GM12878 (cell line): ENCODE measurements at regions not wholly inside any gene's neighbourhood (a gene's known extent, or its start where the extent isn't known, plus 50 kb on each side); places are given as distances from the start of the nearest gene placed in this dataset.
"Not testable (repeated sequence)": the region's sequence is repeated elsewhere in the genome, so short reads cannot be mapped to it uniquely, and the experiment has no call there.

Experiments used
- ATAC-seq: fragments of 200-7000 bp; cut with Tn5 transposase; 3 replicates; pipeline ENCODE4 v1.9.1; 2020; ENCODE audit warnings: mild to moderate bottlenecking, moderate library complexity
- BruUV-seq: library from RNA; stranded (reverse); fragments of 400-500 nt; replicated peaks from 2 replicates; lab custom pipeline; 2021; lab: Mats Ljungman, UMichigan
- CTCF ChIA-PET: fragments of 300-600 bp; sonication (Branson Sonifier 250); formaldehyde crosslinking; extraction: SDS; loops from one replicate; lab custom pipeline; 2021; ENCODE audit warnings: inconsistent platforms; lab: Yijun Ruan, JAX
- POLR2A ChIA-PET: fragments of 350-600 bp; formaldehyde crosslinking; extraction: SDS; loops from one replicate; lab custom pipeline; 2021; ENCODE audit warnings: inconsistent platforms; lab: Charles Lee
- RAD21 ChIA-PET: fragments of 300-600 bp; sonication (Branson Sonifier 250); formaldehyde crosslinking; loops from one replicate; lab custom pipeline; 2023; ENCODE audit warnings: antibody characterized with exemption; ENCODE audit not compliant: unreplicated experiment; lab: Charles Lee
- SMC1A ChIA-PET: fragments of 300-600 bp; sonication (Branson Sonifier 250); formaldehyde crosslinking; loops from one replicate; lab custom pipeline; 2023; ENCODE audit not compliant: unreplicated experiment, uncharacterized antibody; lab: Charles Lee
- DNase-seq: peaks from one replicate; pipeline ENCODE4 v3.0.0-alpha.2; 2011; ENCODE audit warnings: low read depth, low spot score
- FAIRE-seq: peaks from 3 replicates; lab custom pipeline; 2011; peaks lifted over from hg19 to GRCh38; lab: Jason Lieb, UNC
- H2AFZ ChIP-seq: 2 replicates; pipeline ENCODE4 v1.6.0; 2011; ENCODE audit warnings: low read depth, low read length, control low read depth; ENCODE audit not compliant: control insufficient read depth
- H3K27ac ChIP-seq: 2 replicates; pipeline ENCODE4 v1.5.1; 2011; ENCODE audit warnings: control low read depth; ENCODE audit not compliant: control insufficient read depth, insufficient read depth
- H3K27me3 ChIP-seq, 2 experiments: replicated peaks in 1 of 2; 2 replicates each; pipeline versions ENCODE4 v1.6.0 to v1.6.1; 2011; ENCODE audit warnings: low read length in 1 of 2; ENCODE audit not compliant: control insufficient read depth in 2 of 2, insufficient read depth in 2 of 2
- H3K36me3 ChIP-seq, 2 experiments: 2 replicates each; pipeline ENCODE4 v1.5.1; 2011; ENCODE audit warnings: low read length in 1 of 2; ENCODE audit not compliant: control insufficient read depth in 2 of 2, insufficient read depth in 2 of 2
- H3K4me1 ChIP-seq: 2 replicates; pipeline ENCODE4 v1.6.1; 2011; ENCODE audit warnings: mild to moderate bottlenecking, low read length, moderate library complexity, mixed read lengths; ENCODE audit not compliant: control insufficient read depth, insufficient read depth
- H3K4me2 ChIP-seq: 2 replicates; pipeline ENCODE4 v1.6.0; 2011; ENCODE audit warnings: control low read depth; ENCODE audit not compliant: control insufficient read depth, insufficient read depth
- H3K4me3 ChIP-seq: fragments of 200-600 bp; sonication (generic); 2 replicates; pipeline ENCODE4 v1.5.1; 2016
- H3K79me2 ChIP-seq: 2 replicates; pipeline ENCODE4 v1.6.0; 2011; ENCODE audit warnings: low read length; ENCODE audit not compliant: control insufficient read depth, insufficient read depth
- H3K9ac ChIP-seq: 2 replicates; pipeline ENCODE4 v1.8.0; 2011; ENCODE audit warnings: low read length, control low read depth, mixed read lengths; ENCODE audit not compliant: control insufficient read depth, insufficient read depth
- H3K9me3 ChIP-seq: replicated peaks from 3 replicates; pipeline ENCODE4 v1.5.1; 2011; ENCODE audit warnings: mild to moderate bottlenecking, low read length; ENCODE audit not compliant: control insufficient read depth, insufficient read depth
- H4K20me1 ChIP-seq: 2 replicates; pipeline ENCODE4 v1.6.0; 2011; ENCODE audit not compliant: control insufficient read depth, insufficient read depth
- ESRRA ChIP-seq: IDR thresholded peaks from 2 replicates; pipeline ENCODE4 v1.6.1; 2012; ENCODE audit warnings: mild to moderate bottlenecking, low read length, improper control_type of control experiment
- HDAC6 ChIP-seq: fragments of 200-600 bp; sonication (generic); IDR thresholded peaks from one replicate; pipeline ENCODE4 v1.8.0; 2017; ENCODE audit warnings: antibody characterized with exemption; ENCODE audit not compliant: unreplicated experiment
- NFYB ChIP-seq: IDR thresholded peaks from 2 replicates; pipeline ENCODE4 v1.6.1; 2011; ENCODE audit warnings: low read depth, mild to moderate bottlenecking, low read length, improper control_type of control experiment, moderate library complexity; ENCODE audit not compliant: insufficient read depth
- POLR2AphosphoS2 ChIP-seq: IDR thresholded peaks from 2 replicates; pipeline ENCODE4 v1.6.1; 2011; ENCODE audit warnings: low read depth, mild to moderate bottlenecking, low read length, improper control_type of control experiment, moderate library complexity
- WGBS: methylation state at CpG from one replicate; pipeline ENCODE4 v1.1.6; 2016; ENCODE audit warnings: low lambda C conversion rate; ENCODE audit not compliant: insufficient replicate concordance, insufficient coverage; ENCODE audit errors: missing lambda C conversion rate; 5-methylcytosine and 5-hydroxymethylcytosine counted together
- in situ Hi-C: fragments of 300-500 bp; cut with MboI; formaldehyde crosslinking; loops from 9 replicates; pipeline ENCODE4 v1.14.3; 2018; ENCODE audit warnings: mixed read lengths
- intact Hi-C: fragments of 100-400 bp; cut with micrococcal nuclease; formaldehyde crosslinking; loops from one replicate; pipeline ENCODE4 v1.14.2; 2022; ENCODE audit not compliant: unreplicated experiment
- TF ChIP-seq, protein P1 (sequence below): IDR thresholded peaks from 2 replicates; pipeline ENCODE4 v1.6.1; 2011; ENCODE audit warnings: borderline replicate concordance, low read depth, mild to moderate bottlenecking, moderate library complexity, low read length; ENCODE audit not compliant: insufficient read depth, poor library complexity, severe bottlenecking
- TF ChIP-seq, protein P2 (sequence below), 3 experiments: IDR thresholded peaks in 2 of 3; conservative IDR thresholded peaks in 1 of 3; 2 replicates each; pipeline ENCODE4 v1.5.1; 2011; ENCODE audit warnings: low read depth in 3 of 3, low read length in 3 of 3, mild to moderate bottlenecking in 3 of 3, control low read depth in 2 of 3, moderate library complexity in 2 of 3, inconsistent platforms in 1 of 3, mixed read lengths in 1 of 3; ENCODE audit not compliant: control insufficient read depth in 2 of 3, insufficient read depth in 1 of 3; ENCODE audit errors: extremely low read depth in 1 of 3

DNA sequence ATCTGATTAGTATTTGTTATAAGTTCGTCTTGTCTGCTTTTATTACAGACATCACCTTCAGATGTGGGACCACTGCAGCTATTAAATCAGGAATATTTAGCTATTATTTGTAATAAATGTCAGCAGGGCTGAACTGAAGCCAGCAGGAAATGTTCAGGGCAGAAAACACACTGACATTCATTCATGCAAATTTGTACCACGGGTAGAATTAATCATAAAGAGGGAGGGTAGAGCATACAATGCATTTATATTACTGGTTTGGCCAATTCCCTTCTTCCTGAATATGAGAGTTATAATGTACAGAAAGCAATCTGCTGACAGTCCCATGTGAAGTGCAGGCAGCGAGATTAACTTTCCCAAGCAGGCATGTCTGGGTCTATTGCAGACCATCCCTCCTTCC is 117.3 kb upstream of the NUDT12 start (continued):
- TF ChIP-seq POLR2AphosphoS2 (no peak), ESRRA (no peak), NFYB (no peak), HDAC6 (no peak)
- TF ChIP-seq, protein P1, sequence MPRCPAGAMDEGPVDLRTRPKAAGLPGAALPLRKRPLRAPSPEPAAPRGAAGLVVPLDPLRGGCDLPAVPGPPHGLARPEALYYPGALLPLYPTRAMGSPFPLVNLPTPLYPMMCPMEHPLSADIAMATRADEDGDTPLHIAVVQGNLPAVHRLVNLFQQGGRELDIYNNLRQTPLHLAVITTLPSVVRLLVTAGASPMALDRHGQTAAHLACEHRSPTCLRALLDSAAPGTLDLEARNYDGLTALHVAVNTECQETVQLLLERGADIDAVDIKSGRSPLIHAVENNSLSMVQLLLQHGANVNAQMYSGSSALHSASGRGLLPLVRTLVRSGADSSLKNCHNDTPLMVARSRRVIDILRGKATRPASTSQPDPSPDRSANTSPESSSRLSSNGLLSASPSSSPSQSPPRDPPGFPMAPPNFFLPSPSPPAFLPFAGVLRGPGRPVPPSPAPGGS: no peak
- TF ChIP-seq, protein P2, sequence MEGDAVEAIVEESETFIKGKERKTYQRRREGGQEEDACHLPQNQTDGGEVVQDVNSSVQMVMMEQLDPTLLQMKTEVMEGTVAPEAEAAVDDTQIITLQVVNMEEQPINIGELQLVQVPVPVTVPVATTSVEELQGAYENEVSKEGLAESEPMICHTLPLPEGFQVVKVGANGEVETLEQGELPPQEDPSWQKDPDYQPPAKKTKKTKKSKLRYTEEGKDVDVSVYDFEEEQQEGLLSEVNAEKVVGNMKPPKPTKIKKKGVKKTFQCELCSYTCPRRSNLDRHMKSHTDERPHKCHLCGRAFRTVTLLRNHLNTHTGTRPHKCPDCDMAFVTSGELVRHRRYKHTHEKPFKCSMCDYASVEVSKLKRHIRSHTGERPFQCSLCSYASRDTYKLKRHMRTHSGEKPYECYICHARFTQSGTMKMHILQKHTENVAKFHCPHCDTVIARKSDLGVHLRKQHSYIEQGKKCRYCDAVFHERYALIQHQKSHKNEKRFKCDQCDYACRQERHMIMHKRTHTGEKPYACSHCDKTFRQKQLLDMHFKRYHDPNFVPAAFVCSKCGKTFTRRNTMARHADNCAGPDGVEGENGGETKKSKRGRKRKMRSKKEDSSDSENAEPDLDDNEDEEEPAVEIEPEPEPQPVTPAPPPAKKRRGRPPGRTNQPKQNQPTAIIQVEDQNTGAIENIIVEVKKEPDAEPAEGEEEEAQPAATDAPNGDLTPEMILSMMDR (IDR thresholded peaks at IDR 0.05 in 2 of 3, conservative IDR thresholded peaks at IDR 0.05 in 1 of 3; ENCODE audit: control insufficient read depth in 2 of 3, extremely low read depth in 1 of 3, insufficient read depth in 1 of 3, low read depth in 3 of 3, low read length in 3 of 3): no peak
- TF ChIP-seq, all 136 proteins: peak for 0

DNA sequence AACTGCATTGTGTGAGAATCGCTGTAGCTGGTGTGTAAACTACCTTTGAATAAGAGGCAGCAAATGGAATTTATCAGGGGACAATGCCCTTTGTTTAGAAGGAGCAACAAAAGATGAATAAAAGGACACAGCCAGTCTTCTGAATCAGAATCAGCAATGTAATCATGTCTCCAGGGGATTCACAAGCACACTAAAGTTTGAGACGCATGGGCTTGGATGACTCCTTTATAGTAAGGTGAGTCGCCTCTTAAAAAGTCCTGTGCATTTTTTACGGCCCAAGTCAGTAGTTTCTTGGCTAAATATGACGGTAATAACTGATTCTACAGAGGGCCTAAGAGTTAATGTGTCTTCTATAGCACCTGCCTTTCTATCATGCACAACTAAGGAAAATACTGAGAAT is 113.6 kb upstream of the NUDT12 start:
- intact Hi-C loops, in situ Hi-C loops, H3K36me3 ChIP-seq, CTCF ChIA-PET, H3K9ac ChIP-seq, POLR2A ChIA-PET, H3K4me3 ChIP-seq, H3K4me2 ChIP-seq, H3K9me3 ChIP-seq, SMC1A ChIA-PET, ATAC-seq, H3K27ac ChIP-seq, DNase-seq, FAIRE-seq, H2AFZ ChIP-seq, H3K4me1 ChIP-seq, BruUV-seq, H3K79me2 ChIP-seq, RAD21 ChIA-PET, H3K27me3 ChIP-seq, H4K20me1 ChIP-seq: not testable (repeated sequence)
- 15% methylated on average over 4 of the region's 5 CpGs for WGBS
